ENCODE measurements at regions not wholly inside any gene's neighbourhood (a gene's known extent, or its start where the extent isn't known, plus 50 kb on each side); places are given as distances from the start of the nearest gene placed in this dataset.

DNA sequence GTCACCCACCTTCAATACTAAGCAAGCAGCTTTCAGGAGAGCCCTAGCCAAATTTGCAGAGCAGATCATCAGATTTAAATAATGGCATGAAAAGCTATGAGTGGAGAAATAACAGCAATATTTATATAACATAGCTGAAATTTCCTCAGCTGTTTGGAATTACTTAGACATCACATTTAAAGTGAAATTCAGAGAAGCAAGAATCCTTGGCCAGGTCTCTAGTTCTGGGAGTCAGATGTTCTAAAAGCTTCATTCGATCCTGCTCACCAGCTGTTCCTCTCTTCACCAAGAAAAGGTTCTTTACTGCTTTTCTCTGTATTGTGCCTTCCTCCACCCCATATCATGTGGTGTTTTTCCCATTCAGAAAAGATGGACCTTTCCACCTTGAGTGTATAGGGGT is 152.3 kb upstream of the JAG1 start:
- ATAC-seq (no peak), FAIRE-seq (no peak), DNase-seq (ENCODE audit: low read depth, low spot score) (no peak)
- intact Hi-C loops (cut with micrococcal nuclease; ENCODE audit: unreplicated experiment) (no loop called here), in situ Hi-C loops (cut with MboI) (no loop called here)
- H4K20me1 ChIP-seq (ENCODE audit: control insufficient read depth, insufficient read depth) = no peaks in the 10 kb centered on the region
- no peak overlapping the region for H3K4me2 ChIP-seq (ENCODE audit: control insufficient read depth, insufficient read depth)
- TF ChIP-seq STAT1 (conservative IDR thresholded peaks at IDR 0.05) = no peak
- no peak for TF ChIP-seq KLF5 (IDR thresholded peaks at IDR 0.05; ENCODE audit: partially characterized antibody)
- no peak for TF ChIP-seq BCL11A (IDR thresholded peaks at IDR 0.05; ENCODE audit: low read depth, low read length)
- no peak for TF ChIP-seq SMAD1 (IDR thresholded peaks at IDR 0.05; ENCODE audit: low read depth, partially characterized antibody)
- TF ChIP-seq, protein P1, sequence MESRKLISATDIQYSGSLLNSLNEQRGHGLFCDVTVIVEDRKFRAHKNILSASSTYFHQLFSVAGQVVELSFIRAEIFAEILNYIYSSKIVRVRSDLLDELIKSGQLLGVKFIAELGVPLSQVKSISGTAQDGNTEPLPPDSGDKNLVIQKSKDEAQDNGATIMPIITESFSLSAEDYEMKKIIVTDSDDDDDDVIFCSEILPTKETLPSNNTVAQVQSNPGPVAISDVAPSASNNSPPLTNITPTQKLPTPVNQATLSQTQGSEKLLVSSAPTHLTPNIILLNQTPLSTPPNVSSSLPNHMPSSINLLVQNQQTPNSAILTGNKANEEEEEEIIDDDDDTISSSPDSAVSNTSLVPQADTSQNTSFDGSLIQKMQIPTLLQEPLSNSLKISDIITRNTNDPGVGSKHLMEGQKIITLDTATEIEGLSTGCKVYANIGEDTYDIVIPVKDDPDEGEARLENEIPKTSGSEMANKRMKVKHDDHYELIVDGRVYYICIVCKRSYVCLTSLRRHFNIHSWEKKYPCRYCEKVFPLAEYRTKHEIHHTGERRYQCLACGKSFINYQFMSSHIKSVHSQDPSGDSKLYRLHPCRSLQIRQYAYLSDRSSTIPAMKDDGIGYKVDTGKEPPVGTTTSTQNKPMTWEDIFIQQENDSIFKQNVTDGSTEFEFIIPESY (IDR thresholded peaks at IDR 0.05) = no peak
- TF ChIP-seq BMI1 (IDR thresholded peaks at IDR 0.05; ENCODE audit: borderline replicate concordance) = no peak
- no peak for TF ChIP-seq RB1 (IDR thresholded peaks at IDR 0.05; ENCODE audit: borderline replicate concordance)
- no peak for TF ChIP-seq KAT2A (conservative IDR thresholded peaks at IDR 0.05; ENCODE audit: control insufficient read depth, low read depth, low read length)
- no peak for TF ChIP-seq HDGF (IDR thresholded peaks at IDR 0.05)
- CTCF ChIA-PET = no interaction called here
- H3K79me2 ChIP-seq (ENCODE audit: control insufficient read depth, insufficient read depth, low read length) = no peaks in the 10 kb centered on the region
- no peaks in the 10 kb centered on the region for H3K9me3 ChIP-seq (replicated peaks; ENCODE audit: control insufficient read depth, insufficient read depth, low read length)
- RAD21 ChIA-PET (ENCODE audit: unreplicated experiment) = no interaction called here
- no peak overlapping the region for H3K4me3 ChIP-seq
- H2AFZ ChIP-seq (ENCODE audit: control insufficient read depth, low read depth, low read length) = no peak overlapping the region
- no TSS peak for BruUV-seq (replicated peaks)
- SMC1A ChIA-PET (ENCODE audit: uncharacterized antibody, unreplicated experiment) = no interaction called here
- H3K9ac ChIP-seq (ENCODE audit: control insufficient read depth, insufficient read depth, low read length) = no peak overlapping the region
- no peak overlapping the region for H3K27ac ChIP-seq (ENCODE audit: control insufficient read depth, insufficient read depth)
- no peaks in the 10 kb centered on the region for H3K36me3 ChIP-seq (ENCODE audit: control insufficient read depth in 2 of 2, insufficient read depth in 2 of 2, low read length in 1 of 2)
- 0% methylated on average over 1 of the region's 1 CpG for WGBS (ENCODE audit: insufficient coverage, insufficient replicate concordance, low lambda C conversion rate, missing lambda C conversion rate)
- H3K4me1 ChIP-seq (ENCODE audit: control insufficient read depth, insufficient read depth, low read length) = no peaks in the 10 kb centered on the region
- POLR2A ChIA-PET = no interaction called here
- H3K27me3 ChIP-seq (replicated peaks in 1 of 2; ENCODE audit: control insufficient read depth in 2 of 2, insufficient read depth in 2 of 2, low read length in 1 of 2) = no peaks in the 10 kb centered on the region

Measured in GM12878 (cell line).